PC-9 (cell line): ENCODE measurements at regions not wholly inside any gene's neighbourhood (a gene's known extent, or its start where the extent isn't known, plus 50 kb on each side); places are given as distances from the start of the nearest gene placed in this dataset.

Source experiments
- BruUV-seq: library from RNA; stranded (reverse); fragments of 400-500 nt; replicated peaks from 2 replicates; lab custom pipeline; 2021; lab: Mats Ljungman, UMichigan
- CTCF ChIA-PET: fragments of 300-600 bp; sonication (Branson Sonifier 250); formaldehyde crosslinking; loops from one replicate; lab custom pipeline; 2022; ENCODE audit warnings: antibody characterized with exemption; lab: Charles Lee
- POLR2A ChIA-PET: fragments of 300-600 bp; sonication (Branson Sonifier 250); formaldehyde crosslinking; loops from one replicate; lab custom pipeline; 2022; ENCODE audit warnings: antibody characterized with exemption; ENCODE audit not compliant: unreplicated experiment; lab: Charles Lee
- DNase-seq, 2 experiments: peaks; one replicate each; pipeline versions ENCODE4 v3.0.0 to v3.0.0-alpha.2; 2015 to 2022; ENCODE audit warnings: mixed read lengths in 1 of 2
- H2AFZ ChIP-seq: fragments of 200-600 bp; sonication (generic); 2 replicates; pipeline ENCODE4 v1.8.1; 2017; ENCODE audit warnings: antibody characterized with exemption
- H3F3A ChIP-seq: fragments of 200-600 bp; sonication (generic); 2 replicates; pipeline ENCODE4 v1.8.1; 2017; ENCODE audit warnings: antibody characterized with exemption, mild to moderate bottlenecking, low read depth; ENCODE audit not compliant: insufficient read depth
- H3K27ac ChIP-seq: fragments of 200-600 bp; sonication (generic); 2 replicates; pipeline ENCODE4 v1.6.1; 2016; ENCODE audit warnings: mixed run types
- H3K27me3 ChIP-seq: fragments of 200-600 bp; sonication (generic); 2 replicates; pipeline ENCODE4 v1.6.1; 2016; ENCODE audit warnings: low read depth, mixed run types; ENCODE audit not compliant: insufficient read depth
- H3K36me3 ChIP-seq: fragments of 200-600 bp; sonication (generic); 2 replicates; pipeline ENCODE4 v1.6.1; 2016; ENCODE audit warnings: low read depth, mixed run types
- H3K4me1 ChIP-seq: fragments of 200-600 bp; sonication (generic); replicated peaks from 2 replicates; pipeline ENCODE4 v1.6.1; 2016; ENCODE audit warnings: mixed run types; ENCODE audit not compliant: insufficient read depth
- H3K4me2 ChIP-seq: fragments of 200-600 bp; sonication (generic); 2 replicates; pipeline ENCODE4 v1.6.1; 2017; ENCODE audit warnings: mixed run types
- H3K4me3 ChIP-seq: fragments of 200-600 bp; sonication (generic); 2 replicates; pipeline ENCODE4 v1.6.1; 2016; ENCODE audit warnings: mixed run types
- H3K79me2 ChIP-seq: fragments of 200-600 bp; sonication (generic); 2 replicates; pipeline ENCODE4 v1.6.1; 2017; ENCODE audit warnings: low read depth, mixed run types
- H3K9me2 ChIP-seq: fragments of 200-600 bp; sonication (generic); 2 replicates; pipeline ENCODE4 v1.8.1; 2017; ENCODE audit warnings: mild to moderate bottlenecking; ENCODE audit not compliant: insufficient read depth
- H3K9me3 ChIP-seq: fragments of 200-600 bp; sonication (generic); 2 replicates; pipeline ENCODE4 v1.8.1; 2016; ENCODE audit warnings: low read depth; ENCODE audit not compliant: insufficient read depth
- H4K20me1 ChIP-seq: fragments of 200-600 bp; sonication (generic); 2 replicates; pipeline ENCODE4 v1.8.1; 2017; ENCODE audit not compliant: insufficient read depth
- CTCF ChIP-seq: fragments of 200-600 bp; sonication (generic); conservative IDR thresholded peaks from 2 replicates; pipeline ENCODE4 v1.6.1; 2017; ENCODE audit warnings: mixed run types, antibody characterized with exemption, mild to moderate bottlenecking, moderate library complexity
- EZH2 ChIP-seq: fragments of 200-600 bp; sonication (generic); IDR thresholded peaks from 2 replicates; pipeline ENCODE4 v1.8.0; 2017; ENCODE audit warnings: antibody characterized with exemption, low read depth
- intact Hi-C: fragments of 100-400 bp; cut with micrococcal nuclease; formaldehyde crosslinking; loops from one replicate; pipeline ENCODE4 v1.10.0; 2022; ENCODE audit not compliant: unreplicated experiment

GRCh38 chr16:31711344-31711845, 162.2 kb upstream of the ZNF267 start:
- CTCF ChIA-PET = interaction anchor here (0.6 kb wide), 1 partner anchor 329 kb away, joined by 5 read pairs; no protein-coding TSS in a partner anchor
- H3K4me2 ChIP-seq = no peak overlapping the region
- H3K27me3 ChIP-seq = no peaks in the 10 kb centered on the region
- no peaks in the 10 kb centered on the region for H3K36me3 ChIP-seq
- no peak overlapping the region for H3K27ac ChIP-seq
- peaks cover 16% of the 10 kb centered on the region for H3K4me1 ChIP-seq
- peaks cover 25% of the 10 kb centered on the region for H3K79me2 ChIP-seq
- H3K9me3 ChIP-seq = no peaks in the 10 kb centered on the region
- no peak for TF ChIP-seq EZH2
- TF ChIP-seq CTCF = no peak
- DNase-seq = no peak
- peaks cover 13% of the 10 kb centered on the region for H3F3A ChIP-seq
- intact Hi-C loops = loop anchor here (5.0 to 10.0 kb wide), 3 partner anchors 163 to 234 kb away; partner anchors contain the start of genes RUSF1 and ZNF267
- BruUV-seq = no TSS peak
- H3K9me2 ChIP-seq = no peaks in the 10 kb centered on the region
- H3K4me3 ChIP-seq = no peak overlapping the region
- H2AFZ ChIP-seq = no peak overlapping the region
- no peaks in the 10 kb centered on the region for H4K20me1 ChIP-seq
- POLR2A ChIA-PET = no interaction called here

- POLR2A ChIA-PET = interaction anchor here (0.7 kb wide), 1 partner anchor 270 kb away, joined by 3 read pairs; the partner anchor contains the start of gene ZNF843
- Histone ChIP-seq H3K4me1 (peaks cover 16% of the 10 kb centered on the region), H2AFZ (no peak overlapping the region), H3K27me3 (no peaks in the 10 kb centered on the region), H3K4me3 (no peak overlapping the region), H3K4me2 (no peak overlapping the region), H3K9me3 (no peaks in the 10 kb centered on the region), H3K36me3 (no peaks in the 10 kb centered on the region), H3K27ac (no peak overlapping the region), H3F3A (peaks cover 13% of the 10 kb centered on the region), H4K20me1 (no peaks in the 10 kb centered on the region), H3K9me2 (no peaks in the 10 kb centered on the region), H3K79me2 (peaks cover 30% of the 10 kb centered on the region)
- BruUV-seq = no TSS peak
- no peak for DNase-seq
- TF ChIP-seq CTCF (no peak), EZH2 (no peak)
- intact Hi-C loops = loop anchor here (5.0 to 10.0 kb wide), 3 partner anchors 163 to 235 kb away; partner anchors contain the start of genes RUSF1 and ZNF267
- CTCF ChIA-PET = no interaction called here
Observed at GRCh38 chr16:31712064-31712540, 161.5 kb upstream of the ZNF267 start.

GRCh38 chr16:31713071-31713944, 160.3 kb upstream of the ZNF267 start:
- intact Hi-C loops = loop anchor here (5.0 to 10.0 kb wide), 3 partner anchors 161 to 236 kb away; partner anchors contain the start of genes RUSF1 and ZNF267
- peak; percentile 92 to 96 for DNase-seq
- Histone ChIP-seq H3K4me1 (peaks cover 16% of the 10 kb centered on the region), H3K4me3 (peak overlapping the region; percentile 75), H4K20me1 (no peaks in the 10 kb centered on the region), H2AFZ (peak overlapping the region; percentile 98), H3K27me3 (no peaks in the 10 kb centered on the region), H3F3A (peaks cover 13% of the 10 kb centered on the region), H3K9me2 (no peaks in the 10 kb centered on the region), H3K79me2 (peaks cover 35% of the 10 kb centered on the region), H3K36me3 (no peaks in the 10 kb centered on the region), H3K27ac (peak overlapping the region; percentile 85), H3K9me3 (no peaks in the 10 kb centered on the region), H3K4me2 (peak overlapping the region; percentile 91)
- POLR2A ChIA-PET = interaction anchor here (0.5 to 1.1 kb wide), 15 partner anchors 14 to 1342 kb away, joined by 3 to 13 read pairs (median 3); partner anchors contain the start of genes CTF1, FBXL19, RUSF1 and ZNF267
- CTCF ChIA-PET = interaction anchor here (0.5 to 1.1 kb wide), 3 partner anchors 15 to 237 kb away, joined by 3 to 6 read pairs (median 3); no protein-coding TSS in a partner anchor
- BruUV-seq = TSS peak; percentile 56
- TF ChIP-seq EZH2 (no peak), CTCF (no peak; the same call in 1 of the 2 replicates)
